ENCODE measurements at regions not wholly inside any gene's neighbourhood (a gene's known extent, or its start where the extent isn't known, plus 50 kb on each side); places are given as distances from the start of the nearest gene placed in this dataset.

GRCh38 chr11:129282634-129283033 is 90.5 kb upstream of the ARHGAP32 start:
- TF ChIP-seq, protein P1, sequence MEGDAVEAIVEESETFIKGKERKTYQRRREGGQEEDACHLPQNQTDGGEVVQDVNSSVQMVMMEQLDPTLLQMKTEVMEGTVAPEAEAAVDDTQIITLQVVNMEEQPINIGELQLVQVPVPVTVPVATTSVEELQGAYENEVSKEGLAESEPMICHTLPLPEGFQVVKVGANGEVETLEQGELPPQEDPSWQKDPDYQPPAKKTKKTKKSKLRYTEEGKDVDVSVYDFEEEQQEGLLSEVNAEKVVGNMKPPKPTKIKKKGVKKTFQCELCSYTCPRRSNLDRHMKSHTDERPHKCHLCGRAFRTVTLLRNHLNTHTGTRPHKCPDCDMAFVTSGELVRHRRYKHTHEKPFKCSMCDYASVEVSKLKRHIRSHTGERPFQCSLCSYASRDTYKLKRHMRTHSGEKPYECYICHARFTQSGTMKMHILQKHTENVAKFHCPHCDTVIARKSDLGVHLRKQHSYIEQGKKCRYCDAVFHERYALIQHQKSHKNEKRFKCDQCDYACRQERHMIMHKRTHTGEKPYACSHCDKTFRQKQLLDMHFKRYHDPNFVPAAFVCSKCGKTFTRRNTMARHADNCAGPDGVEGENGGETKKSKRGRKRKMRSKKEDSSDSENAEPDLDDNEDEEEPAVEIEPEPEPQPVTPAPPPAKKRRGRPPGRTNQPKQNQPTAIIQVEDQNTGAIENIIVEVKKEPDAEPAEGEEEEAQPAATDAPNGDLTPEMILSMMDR (IDR thresholded peaks at IDR 0.05): no peak
- TF ChIP-seq POLR2A (IDR thresholded peaks at IDR 0.05): no peak

All from thyroid gland (tissue), 4 donors.